ENCODE measurements at regions not wholly inside any gene's neighbourhood (a gene's known extent, or its start where the extent isn't known, plus 50 kb on each side); places are given as distances from the start of the nearest gene placed in this dataset.

DNA sequence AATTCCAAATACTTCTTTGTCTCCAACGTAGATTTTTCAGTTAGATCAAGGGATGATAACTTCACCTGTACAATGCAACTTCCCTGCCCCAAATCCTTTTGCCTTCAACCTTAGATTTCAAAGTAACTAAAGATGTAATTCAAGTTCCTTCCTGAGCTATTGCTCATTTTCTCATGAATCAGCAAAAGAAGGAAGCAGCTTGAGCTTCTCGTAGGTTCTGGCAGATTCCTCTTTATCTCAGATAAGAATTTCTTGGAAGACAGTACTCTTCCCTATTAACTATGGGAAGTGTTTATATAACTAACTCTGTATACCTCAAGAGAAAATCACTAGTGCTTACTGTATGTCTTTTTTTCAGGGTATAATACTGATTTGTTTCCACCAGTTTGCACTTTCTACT is 203.8 kb downstream of the RASSF9 start:
- 10 to 21% methylated on average over 2 of the region's 2 CpGs for WGBS, 2 donors
- Histone ChIP-seq H3K27me3 (ENCODE audit: control insufficient read depth in 1 of 2, insufficient read depth in 2 of 2, low read length in 2 of 2) (no peaks in the 10 kb centered on the region), H3K4me1 (ENCODE audit: control insufficient read depth in 2 of 2, insufficient read depth in 2 of 2, low read length in 1 of 2) (no peaks in the 10 kb centered on the region), H3K27ac (ENCODE audit: low read depth in 2 of 2, low read length in 1 of 2) (no peak overlapping the region), H3K36me3 (ENCODE audit: control insufficient read depth in 2 of 2, insufficient read depth in 2 of 2, low read length in 1 of 2) (no peaks in the 10 kb centered on the region), H3K9me3 (ENCODE audit: control insufficient read depth in 2 of 2, insufficient read depth in 1 of 2, low read depth in 1 of 2, low read length in 1 of 2) (no peaks in the 10 kb centered on the region), H3K4me3 (ENCODE audit: low read depth in 1 of 2, low read length in 2 of 2) (no peak overlapping the region)

DNA sequence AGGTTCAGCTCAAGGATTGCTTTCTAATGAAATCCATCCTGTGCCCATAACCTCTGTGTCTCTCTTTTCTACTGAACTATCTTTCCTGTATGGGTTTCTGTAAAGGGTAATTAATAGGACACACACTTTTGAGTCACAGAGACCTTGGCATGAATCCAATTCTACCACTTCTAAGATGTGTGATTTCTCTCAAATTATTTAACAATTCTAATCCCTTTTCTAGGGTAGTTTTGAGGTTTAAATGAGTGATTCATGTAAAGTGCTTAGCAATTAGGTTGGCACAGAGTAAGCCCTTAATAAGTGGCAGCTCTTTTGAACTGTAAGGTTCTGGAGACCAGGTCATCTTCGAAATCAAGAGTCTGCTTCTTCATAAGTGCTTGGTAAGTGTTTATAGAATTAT is 202.7 kb downstream of the RASSF9 start:
- H3K4me1 ChIP-seq (ENCODE audit: control insufficient read depth in 2 of 2, insufficient read depth in 2 of 2, low read length in 1 of 2): no peaks in the 10 kb centered on the region
- no peaks in the 10 kb centered on the region for H3K9me3 ChIP-seq (ENCODE audit: control insufficient read depth in 2 of 2, insufficient read depth in 1 of 2, low read depth in 1 of 2, low read length in 1 of 2)
- H3K27ac ChIP-seq (ENCODE audit: low read depth in 2 of 2, low read length in 1 of 2): no peak overlapping the region
- WGBS, 2 donors: 54 to 73% methylated on average over 1 of the region's 1 CpG
- no peaks in the 10 kb centered on the region for H3K27me3 ChIP-seq (ENCODE audit: control insufficient read depth in 1 of 2, insufficient read depth in 2 of 2, low read length in 2 of 2)
- H3K36me3 ChIP-seq (ENCODE audit: control insufficient read depth in 2 of 2, insufficient read depth in 2 of 2, low read length in 1 of 2): no peaks in the 10 kb centered on the region
- no peak overlapping the region for H3K4me3 ChIP-seq (ENCODE audit: low read depth in 1 of 2, low read length in 2 of 2)

- no peaks in the 10 kb centered on the region for H3K9me3 ChIP-seq (ENCODE audit: control insufficient read depth in 2 of 2, insufficient read depth in 1 of 2, low read depth in 1 of 2, low read length in 1 of 2)
- H3K4me3 ChIP-seq (ENCODE audit: low read depth in 1 of 2, low read length in 2 of 2): no peak overlapping the region
- H3K36me3 ChIP-seq (ENCODE audit: control insufficient read depth in 2 of 2, insufficient read depth in 2 of 2, low read length in 1 of 2): no peaks in the 10 kb centered on the region
- 68 to 73% methylated on average over 2 of the region's 2 CpGs for WGBS, 2 donors
- no peak overlapping the region for H3K27ac ChIP-seq (ENCODE audit: low read depth in 2 of 2, low read length in 1 of 2)
- H3K27me3 ChIP-seq (ENCODE audit: control insufficient read depth in 1 of 2, insufficient read depth in 2 of 2, low read length in 2 of 2): no peaks in the 10 kb centered on the region
- no peaks in the 10 kb centered on the region for H3K4me1 ChIP-seq (ENCODE audit: control insufficient read depth in 2 of 2, insufficient read depth in 2 of 2, low read length in 1 of 2)
Measured at GRCh38 chr12:85639834-85640233, 196.4 kb downstream of the RASSF9 start.

GRCh38 chr12:85641796-85642195 is 194.4 kb downstream of the RASSF9 start:
- Histone ChIP-seq H3K27ac (ENCODE audit: low read depth in 2 of 2, low read length in 1 of 2) (peak overlapping the region in 1 of 2 donors; percentile 31), H3K9me3 (ENCODE audit: control insufficient read depth in 2 of 2, insufficient read depth in 1 of 2, low read depth in 1 of 2, low read length in 1 of 2) (no peaks in the 10 kb centered on the region), H3K4me3 (ENCODE audit: low read depth in 1 of 2, low read length in 2 of 2) (no peak overlapping the region), H3K4me1 (ENCODE audit: control insufficient read depth in 2 of 2, insufficient read depth in 2 of 2, low read length in 1 of 2) (no peaks in the 10 kb centered on the region), H3K27me3 (ENCODE audit: control insufficient read depth in 1 of 2, insufficient read depth in 2 of 2, low read length in 2 of 2) (no peaks in the 10 kb centered on the region), H3K36me3 (ENCODE audit: control insufficient read depth in 2 of 2, insufficient read depth in 2 of 2, low read length in 1 of 2) (no peaks in the 10 kb centered on the region)
- WGBS, 2 donors: 58 to 66% methylated on average over 2 of the region's 2 CpGs

DNA sequence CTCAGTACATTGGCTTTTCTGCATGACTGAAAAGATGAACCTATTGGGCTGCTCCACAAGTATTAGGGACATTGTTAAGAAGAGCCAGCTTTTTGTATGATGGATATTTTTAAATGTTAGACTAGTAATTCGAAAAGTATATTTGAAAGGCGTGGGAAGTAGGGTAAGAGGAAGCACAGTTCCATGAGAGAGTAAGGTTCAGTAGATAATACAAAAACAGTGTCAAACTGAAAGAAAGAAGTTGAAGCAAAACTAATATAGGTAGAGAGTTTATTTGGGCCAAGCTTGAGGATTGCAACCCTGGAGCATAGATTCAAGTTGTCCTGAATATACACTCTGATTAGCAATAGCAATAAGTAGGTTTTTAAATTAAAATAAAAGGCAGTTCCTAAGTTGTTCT is 193.9 kb downstream of the RASSF9 start:
- H3K9me3 ChIP-seq (ENCODE audit: control insufficient read depth in 2 of 2, insufficient read depth in 1 of 2, low read depth in 1 of 2, low read length in 1 of 2): no peaks in the 10 kb centered on the region
- WGBS, 2 donors: 70 to 74% methylated on average over 2 of the region's 2 CpGs
- H3K27ac ChIP-seq (ENCODE audit: low read depth in 2 of 2, low read length in 1 of 2): no peak overlapping the region
- no peaks in the 10 kb centered on the region for H3K4me1 ChIP-seq (ENCODE audit: control insufficient read depth in 2 of 2, insufficient read depth in 2 of 2, low read length in 1 of 2)
- no peak overlapping the region for H3K4me3 ChIP-seq (ENCODE audit: low read depth in 1 of 2, low read length in 2 of 2)
- H3K27me3 ChIP-seq (ENCODE audit: control insufficient read depth in 1 of 2, insufficient read depth in 2 of 2, low read length in 2 of 2): no peaks in the 10 kb centered on the region
- H3K36me3 ChIP-seq (ENCODE audit: control insufficient read depth in 2 of 2, insufficient read depth in 2 of 2, low read length in 1 of 2): no peaks in the 10 kb centered on the region

DNA sequence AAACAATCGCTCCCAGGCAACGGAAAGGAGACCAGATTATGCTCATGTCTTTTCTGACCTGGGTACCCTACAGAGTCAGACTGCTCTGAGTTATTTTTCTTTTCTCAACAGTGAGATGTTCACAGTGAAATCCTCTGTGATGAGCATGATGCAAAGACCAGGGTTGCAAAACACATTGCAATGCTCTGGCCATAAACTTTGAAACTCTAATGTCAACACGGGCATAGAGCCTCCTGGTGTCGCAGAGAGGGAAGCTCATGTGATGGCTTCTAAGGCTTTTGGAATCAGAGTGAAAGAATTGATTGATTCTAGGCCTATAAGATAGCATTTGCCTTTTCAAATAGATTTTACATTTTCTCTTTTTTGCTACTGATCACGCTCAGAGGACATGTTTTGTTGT is 193.4 kb downstream of the RASSF9 start:
- no peaks in the 10 kb centered on the region for H3K4me1 ChIP-seq (ENCODE audit: control insufficient read depth in 2 of 2, insufficient read depth in 2 of 2, low read length in 1 of 2)
- 81% methylated on average over 5 of the region's 5 CpGs for WGBS, 2 donors
- H3K27me3 ChIP-seq (ENCODE audit: control insufficient read depth in 1 of 2, insufficient read depth in 2 of 2, low read length in 2 of 2): no peaks in the 10 kb centered on the region
- H3K36me3 ChIP-seq (ENCODE audit: control insufficient read depth in 2 of 2, insufficient read depth in 2 of 2, low read length in 1 of 2): no peaks in the 10 kb centered on the region
- H3K27ac ChIP-seq (ENCODE audit: low read depth in 2 of 2, low read length in 1 of 2): no peak overlapping the region
- no peaks in the 10 kb centered on the region for H3K9me3 ChIP-seq (ENCODE audit: control insufficient read depth in 2 of 2, insufficient read depth in 1 of 2, low read depth in 1 of 2, low read length in 1 of 2)
- no peak overlapping the region for H3K4me3 ChIP-seq (ENCODE audit: low read depth in 1 of 2, low read length in 2 of 2)

DNA sequence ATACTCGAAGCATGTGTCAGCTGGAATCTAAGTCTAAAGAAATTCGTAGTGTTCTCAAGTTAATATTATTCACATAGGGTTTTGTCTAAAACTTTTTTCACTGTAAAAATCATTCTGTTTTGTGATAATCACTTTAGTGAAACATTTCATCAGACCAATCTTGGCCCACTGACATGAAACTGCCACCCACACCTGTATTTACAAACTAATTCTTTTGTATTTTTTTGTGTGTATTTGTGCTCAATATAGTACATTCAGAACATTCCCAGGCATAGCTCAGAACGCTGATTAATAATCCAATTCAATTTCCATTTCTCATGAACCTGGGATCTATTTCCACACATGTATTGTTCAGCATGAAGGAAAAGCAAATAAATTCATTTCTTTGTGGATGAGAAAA is 191.7 kb downstream of the RASSF9 start:
- Histone ChIP-seq H3K27me3 (ENCODE audit: control insufficient read depth in 1 of 2, insufficient read depth in 2 of 2, low read length in 2 of 2) (no peaks in the 10 kb centered on the region), H3K27ac (ENCODE audit: low read depth in 2 of 2, low read length in 1 of 2) (no peak overlapping the region), H3K36me3 (ENCODE audit: control insufficient read depth in 2 of 2, insufficient read depth in 2 of 2, low read length in 1 of 2) (no peaks in the 10 kb centered on the region), H3K9me3 (ENCODE audit: control insufficient read depth in 2 of 2, insufficient read depth in 1 of 2, low read depth in 1 of 2, low read length in 1 of 2) (no peaks in the 10 kb centered on the region), H3K4me1 (ENCODE audit: control insufficient read depth in 2 of 2, insufficient read depth in 2 of 2, low read length in 1 of 2) (no peaks in the 10 kb centered on the region), H3K4me3 (ENCODE audit: low read depth in 1 of 2, low read length in 2 of 2) (no peak overlapping the region)
- WGBS, 2 donors: 41 to 48% methylated on average over 3 of the region's 3 CpGs

DNA sequence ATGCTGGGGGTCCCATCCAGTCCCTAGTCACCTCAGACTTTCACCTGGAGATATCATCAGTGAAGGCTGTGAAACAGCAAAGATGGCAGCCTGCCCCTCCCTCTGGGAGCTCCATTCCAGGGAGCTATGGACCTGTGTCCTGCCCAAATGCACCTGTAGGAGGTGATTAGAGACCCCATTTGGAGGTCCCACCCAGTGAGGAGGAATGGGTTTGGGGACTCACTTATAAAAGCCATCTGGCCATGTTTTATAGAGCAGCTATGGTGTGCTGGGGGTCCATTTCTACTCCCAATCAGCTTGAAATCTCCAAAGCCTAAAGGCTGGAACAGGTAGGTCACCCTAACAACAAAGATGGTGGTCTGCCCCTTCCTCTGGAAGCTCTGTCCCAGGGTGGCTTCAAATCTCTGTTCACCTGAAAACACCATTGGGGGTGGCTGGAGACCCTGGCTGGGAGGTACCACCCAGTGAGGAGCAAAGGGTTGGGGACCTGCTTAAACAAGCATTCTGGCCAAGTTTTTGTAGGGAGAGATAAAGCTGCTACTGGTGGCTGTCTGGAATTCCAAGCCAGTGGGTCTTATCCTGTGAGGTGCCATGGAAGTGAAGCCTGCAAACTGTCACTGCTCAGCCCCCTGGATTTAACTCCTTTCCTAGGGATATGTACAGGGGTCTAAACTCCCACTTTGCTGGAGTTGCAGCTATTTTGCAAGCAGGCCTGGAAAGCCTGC is 182.3 kb downstream of the RASSF9 start:
- H3K36me3 ChIP-seq (ENCODE audit: control insufficient read depth in 2 of 2, insufficient read depth in 2 of 2, low read length in 1 of 2): no peaks in the 10 kb centered on the region
- H3K9me3 ChIP-seq (ENCODE audit: control insufficient read depth in 2 of 2, insufficient read depth in 1 of 2, low read depth in 1 of 2, low read length in 1 of 2): no peaks in the 10 kb centered on the region
- H3K27ac ChIP-seq (ENCODE audit: low read depth in 2 of 2, low read length in 1 of 2): no peak overlapping the region
- H3K4me3 ChIP-seq (ENCODE audit: low read depth in 1 of 2, low read length in 2 of 2): no peak overlapping the region
- no peaks in the 10 kb centered on the region for H3K4me1 ChIP-seq (ENCODE audit: control insufficient read depth in 2 of 2, insufficient read depth in 2 of 2, low read length in 1 of 2)
- H3K27me3 ChIP-seq (ENCODE audit: control insufficient read depth in 1 of 2, insufficient read depth in 2 of 2, low read length in 2 of 2): no peaks in the 10 kb centered on the region

GRCh38 chr12:85654456-85654840 is 181.8 kb downstream of the RASSF9 start:
- H3K4me3 ChIP-seq (ENCODE audit: low read depth in 1 of 2, low read length in 2 of 2): no peak overlapping the region
- WGBS, 2 donors: 79 to 88% methylated on average over 3 of the region's 3 CpGs
- H3K27me3 ChIP-seq (ENCODE audit: control insufficient read depth in 1 of 2, insufficient read depth in 2 of 2, low read length in 2 of 2): no peaks in the 10 kb centered on the region
- no peaks in the 10 kb centered on the region for H3K36me3 ChIP-seq (ENCODE audit: control insufficient read depth in 2 of 2, insufficient read depth in 2 of 2, low read length in 1 of 2)
- H3K4me1 ChIP-seq (ENCODE audit: control insufficient read depth in 2 of 2, insufficient read depth in 2 of 2, low read length in 1 of 2): no peaks in the 10 kb centered on the region
- H3K27ac ChIP-seq (ENCODE audit: low read depth in 2 of 2, low read length in 1 of 2): no peak overlapping the region
- no peaks in the 10 kb centered on the region for H3K9me3 ChIP-seq (ENCODE audit: control insufficient read depth in 2 of 2, insufficient read depth in 1 of 2, low read depth in 1 of 2, low read length in 1 of 2)

DNA sequence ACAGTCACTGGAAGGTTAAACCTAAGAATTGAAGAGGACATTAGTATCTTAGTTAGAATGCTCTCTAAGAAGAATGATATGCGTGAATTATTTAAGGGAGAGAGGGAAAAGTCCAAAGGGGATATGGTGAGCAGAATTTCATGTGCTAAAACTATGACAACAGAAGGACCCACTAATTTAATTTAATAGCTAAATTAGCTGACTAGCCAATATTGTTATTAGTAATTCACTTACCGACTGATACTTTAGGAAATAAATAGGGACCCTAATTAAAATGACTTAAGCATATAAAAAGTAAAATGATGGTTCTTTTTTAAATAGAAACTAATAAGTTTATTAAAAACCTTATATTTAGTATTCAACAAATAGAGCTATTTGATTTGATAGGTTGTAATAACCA is 179.6 kb downstream of the RASSF9 start:
- Histone ChIP-seq H3K27ac (ENCODE audit: low read depth in 2 of 2, low read length in 1 of 2) (no peak overlapping the region), H3K36me3 (ENCODE audit: control insufficient read depth in 2 of 2, insufficient read depth in 2 of 2, low read length in 1 of 2) (no peaks in the 10 kb centered on the region), H3K4me3 (ENCODE audit: low read depth in 1 of 2, low read length in 2 of 2) (no peak overlapping the region), H3K4me1 (ENCODE audit: control insufficient read depth in 2 of 2, insufficient read depth in 2 of 2, low read length in 1 of 2) (no peaks in the 10 kb centered on the region), H3K9me3 (ENCODE audit: control insufficient read depth in 2 of 2, insufficient read depth in 1 of 2, low read depth in 1 of 2, low read length in 1 of 2) (no peaks in the 10 kb centered on the region), H3K27me3 (ENCODE audit: control insufficient read depth in 1 of 2, insufficient read depth in 2 of 2, low read length in 2 of 2) (no peaks in the 10 kb centered on the region)
- WGBS, 2 donors: 89 to 94% methylated on average over 2 of the region's 2 CpGs
